Ectodermal cell (in vitro differentiated cells): ENCODE measurements at regions not wholly inside any gene's neighbourhood (a gene's known extent, or its start where the extent isn't known, plus 50 kb on each side); places are given as distances from the start of the nearest gene placed in this dataset.
"Not testable (repeated sequence)": the region's sequence is repeated elsewhere in the genome, so short reads cannot be mapped to it uniquely, and the experiment has no call there.

ENCODE experiments used
- H3K27ac ChIP-seq: 2 replicates; pipeline ENCODE4 v1.7.0; 2013; ENCODE audit warnings: mild to moderate bottlenecking, low read depth, low read length; ENCODE audit not compliant: insufficient read depth, poor library complexity, severe bottlenecking
- H3K27me3 ChIP-seq: 2 replicates; pipeline ENCODE4 v1.7.0; 2013; ENCODE audit warnings: mild to moderate bottlenecking, low read length; ENCODE audit not compliant: insufficient read depth, control insufficient read depth, poor library complexity, severe bottlenecking
- H3K36me3 ChIP-seq: one replicate; pipeline ENCODE4 v1.7.0; 2013; ENCODE audit warnings: low read length; ENCODE audit not compliant: control insufficient read depth, insufficient read depth
- H3K4me1 ChIP-seq: one replicate; pipeline ENCODE4 v1.7.0; 2013; ENCODE audit warnings: low read length; ENCODE audit not compliant: control insufficient read depth, insufficient read depth
- H3K4me3 ChIP-seq: 2 replicates; pipeline ENCODE4 v1.7.0; 2013; ENCODE audit warnings: low read depth, low read length, control low read depth; ENCODE audit not compliant: insufficient read depth
- H3K9me3 ChIP-seq: 2 replicates; pipeline ENCODE4 v1.7.0; 2013; ENCODE audit warnings: mild to moderate bottlenecking, low read length, moderate library complexity; ENCODE audit not compliant: control insufficient read depth
- WGBS, 2 experiments: methylation state at CpG; one replicate each; pipeline ENCODE4 v1.1.7; 2013; ENCODE audit warnings: missing lambda C conversion rate in 2 of 2; 5-methylcytosine and 5-hydroxymethylcytosine counted together

DNA sequence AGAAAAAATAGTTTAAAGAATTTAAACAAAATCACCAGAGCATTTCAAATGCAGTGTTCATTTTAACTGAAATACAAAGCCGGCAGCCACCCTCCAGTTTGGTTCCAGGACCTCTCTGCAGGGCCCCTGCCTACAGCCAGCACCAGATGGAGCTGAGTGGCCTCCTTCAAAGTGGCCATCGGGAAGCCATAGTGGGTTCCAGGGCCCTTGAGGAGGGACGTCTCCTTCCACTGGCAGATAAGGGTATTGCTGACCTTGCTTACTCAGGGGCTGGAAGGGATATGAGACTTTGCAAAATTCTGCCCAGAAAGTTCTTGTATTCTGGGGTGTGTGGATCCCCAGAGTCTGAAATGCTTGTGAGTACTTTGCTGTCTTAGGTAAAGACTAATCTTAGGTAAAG lies 205.2 kb upstream of the APCDD1 start:
- 72 to 80% methylated on average over 3 of the region's 3 CpGs for WGBS, 2 experiments
- no peak overlapping the region for H3K27ac ChIP-seq
- H3K4me3 ChIP-seq = no peak overlapping the region
- H3K36me3 ChIP-seq = no peaks in the 10 kb centered on the region
- H3K4me1 ChIP-seq = peaks cover 5% of the 10 kb centered on the region
- no peaks in the 10 kb centered on the region for H3K9me3 ChIP-seq
- no peaks in the 10 kb centered on the region for H3K27me3 ChIP-seq

DNA sequence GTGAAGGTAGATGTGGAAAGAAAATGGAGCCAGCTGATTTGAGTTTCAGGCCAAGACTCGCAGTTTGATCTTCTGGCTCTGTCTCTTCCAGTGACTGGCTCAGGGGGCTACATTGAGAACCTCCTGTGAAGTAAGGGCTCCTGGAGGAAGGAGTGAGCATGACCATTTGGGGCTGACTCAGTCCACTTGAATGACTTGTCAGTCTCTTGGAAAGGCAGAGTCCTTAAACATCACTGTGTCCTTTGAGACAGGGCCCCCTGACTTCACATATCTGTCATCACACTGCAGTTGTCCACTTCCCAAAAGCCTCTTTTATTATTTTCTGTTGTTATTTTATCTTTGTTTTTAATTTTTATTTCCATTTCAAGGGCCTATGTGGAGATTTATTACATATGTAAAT lies 204.6 kb upstream of the APCDD1 start:
- no peaks in the 10 kb centered on the region for H3K27me3 ChIP-seq
- H3K9me3 ChIP-seq = no peaks in the 10 kb centered on the region
- H3K36me3 ChIP-seq = no peaks in the 10 kb centered on the region
- WGBS, 2 experiments = 96% methylated on average over 1 of the region's 1 CpG
- no peak overlapping the region for H3K27ac ChIP-seq
- peaks cover 5% of the 10 kb centered on the region for H3K4me1 ChIP-seq
- H3K4me3 ChIP-seq = no peak overlapping the region

DNA sequence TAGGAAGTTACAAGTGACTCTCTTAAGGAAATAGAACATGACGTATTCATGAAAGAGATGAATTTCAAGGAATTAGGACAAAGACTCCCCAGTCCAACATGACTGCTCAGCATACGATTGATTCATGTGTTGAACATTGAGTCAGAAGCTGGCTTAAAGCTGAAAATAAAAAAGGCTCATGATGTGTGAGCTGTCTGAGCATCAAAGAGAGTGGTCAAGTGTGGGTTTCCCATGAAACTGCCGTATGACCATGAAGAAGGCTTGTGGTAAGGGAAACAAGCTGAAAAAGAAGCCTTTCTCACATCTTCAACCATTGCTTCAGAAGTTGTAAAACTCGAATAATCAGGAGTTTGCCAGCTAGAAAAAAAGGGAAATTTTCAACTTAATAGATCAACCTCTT lies 201.9 kb upstream of the APCDD1 start:
- Histone ChIP-seq H3K4me1 (peaks cover 4% of the 10 kb centered on the region), H3K36me3 (no peaks in the 10 kb centered on the region), H3K27ac (no peak overlapping the region), H3K9me3 (no peaks in the 10 kb centered on the region), H3K4me3 (no peak overlapping the region), H3K27me3 (no peaks in the 10 kb centered on the region)
- 89 to 92% methylated on average over 3 to 4 of the region's 4 CpGs for WGBS, 2 experiments

DNA sequence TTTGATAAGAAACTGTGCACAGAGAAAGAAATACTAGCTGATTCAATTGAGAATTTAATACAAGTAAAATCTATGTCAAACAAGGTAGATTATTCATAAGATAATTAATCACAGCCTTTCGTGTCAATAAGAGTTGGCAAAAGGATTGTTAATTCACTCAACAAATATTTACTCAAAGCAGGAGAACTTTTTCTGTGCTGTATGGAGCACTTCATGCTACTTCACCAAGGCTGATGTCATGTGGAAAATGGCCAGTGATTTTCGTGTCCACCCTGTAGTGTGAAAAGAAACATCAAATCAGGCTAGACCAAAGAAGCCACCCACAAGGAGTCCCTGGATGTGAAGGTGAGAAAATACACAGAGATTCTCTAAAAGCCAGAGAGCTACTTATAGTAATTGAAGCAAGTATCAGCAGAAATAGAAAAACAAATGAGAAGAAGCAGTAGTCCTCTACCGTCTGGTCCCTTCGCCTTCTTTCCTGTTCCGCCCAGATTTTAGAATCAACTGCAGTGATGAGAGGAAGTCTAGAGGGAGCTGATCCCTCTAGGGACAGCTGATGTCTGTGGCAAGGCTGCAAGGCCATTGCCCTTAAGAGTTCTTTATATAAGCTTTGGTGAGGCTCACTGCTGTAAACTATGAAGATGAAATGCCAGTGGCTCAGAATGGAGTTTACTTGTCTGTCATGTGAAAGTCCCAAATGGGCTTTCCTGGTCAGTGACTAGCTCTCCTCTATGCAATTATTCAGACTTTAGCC lies 201.3 kb upstream of the APCDD1 start:
- H3K9me3 ChIP-seq = no peaks in the 10 kb centered on the region
- H3K36me3 ChIP-seq = no peaks in the 10 kb centered on the region
- H3K27ac ChIP-seq = no peak overlapping the region
- no peak overlapping the region for H3K4me3 ChIP-seq
- H3K4me1 ChIP-seq = no peaks in the 10 kb centered on the region
- H3K27me3 ChIP-seq = no peaks in the 10 kb centered on the region
- WGBS, 2 experiments = 87 to 91% methylated on average over 4 to 5 of the region's 5 CpGs

DNA sequence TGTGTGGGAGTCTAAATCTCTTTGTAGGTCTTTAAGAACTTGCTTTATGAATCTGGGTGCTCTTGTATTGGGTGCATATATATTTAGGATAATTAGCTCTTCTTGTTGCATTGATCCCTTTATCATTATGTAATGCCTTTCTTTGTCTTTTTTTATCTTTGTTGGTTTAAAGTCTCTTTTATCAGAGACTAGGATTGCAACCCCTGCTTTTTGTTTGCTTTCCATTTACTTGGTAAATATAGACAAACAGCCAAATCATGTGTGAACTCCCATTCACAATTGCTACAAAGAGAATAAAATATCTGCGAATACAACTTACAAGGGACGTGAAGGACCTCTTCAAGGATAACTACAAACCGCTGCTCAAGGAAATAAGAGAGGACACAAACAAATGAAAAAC lies 198.2 kb upstream of the APCDD1 start:
- H3K9me3 ChIP-seq, H3K36me3 ChIP-seq, H3K27ac ChIP-seq, H3K4me3 ChIP-seq, H3K27me3 ChIP-seq, H3K4me1 ChIP-seq: not testable (repeated sequence)
- WGBS, 2 experiments = 90 to 92% methylated on average over 3 of the region's 3 CpGs

DNA sequence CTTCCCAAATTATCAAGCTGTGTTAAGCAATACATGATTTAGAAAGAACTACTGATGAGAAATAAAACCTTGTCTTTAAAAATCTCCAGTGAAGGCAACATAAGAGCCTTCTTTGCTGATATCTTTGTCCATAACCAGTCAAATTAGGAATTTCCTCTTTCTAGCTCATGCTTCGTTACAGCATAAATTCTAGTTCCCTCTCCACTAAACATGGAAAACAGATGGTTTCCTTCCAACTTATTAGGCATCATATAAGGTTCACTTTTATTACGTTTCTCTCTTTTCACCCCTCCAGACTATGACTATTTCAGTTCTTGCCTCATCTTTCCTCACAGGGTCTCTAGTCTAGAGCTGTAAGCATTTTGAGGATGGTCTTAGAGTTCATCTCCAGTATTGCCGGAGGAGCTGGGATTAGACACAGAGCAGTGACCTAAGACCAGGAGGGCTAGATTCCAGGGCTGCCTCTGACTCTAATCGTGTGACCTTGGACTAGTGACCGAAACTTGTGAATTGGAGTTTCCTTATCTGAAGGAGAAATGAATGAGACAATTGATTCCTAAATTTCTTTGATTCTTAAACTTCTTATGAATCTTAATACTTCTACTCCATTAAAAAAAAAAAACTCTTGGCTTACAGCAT lies 195.5 kb upstream of the APCDD1 start:
- H3K4me3 ChIP-seq = no peak overlapping the region
- no peak overlapping the region for H3K27ac ChIP-seq
- no peaks in the 10 kb centered on the region for H3K27me3 ChIP-seq
- no peaks in the 10 kb centered on the region for H3K9me3 ChIP-seq
- 89 to 97% methylated on average over 5 of the region's 5 CpGs for WGBS, 2 experiments
- H3K4me1 ChIP-seq = no peaks in the 10 kb centered on the region
- no peaks in the 10 kb centered on the region for H3K36me3 ChIP-seq

DNA sequence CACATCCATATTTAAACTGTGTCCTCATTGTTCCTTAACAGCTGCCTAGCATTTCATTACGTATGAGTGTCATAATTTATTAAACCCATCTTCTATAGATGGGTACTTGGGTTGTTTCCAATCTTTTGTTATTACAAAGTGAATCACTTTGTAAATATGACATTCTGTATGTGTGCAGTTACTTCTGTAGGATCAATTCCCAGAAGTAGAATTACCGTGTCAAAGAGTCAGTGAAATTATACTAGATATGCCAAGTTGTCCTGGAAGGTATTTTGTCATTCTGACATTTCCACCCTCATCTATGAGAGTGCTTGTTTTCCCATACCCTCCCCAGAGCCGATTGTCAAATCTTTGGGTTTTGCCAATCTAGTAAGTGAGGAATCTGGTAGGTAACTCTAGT lies 194.5 kb upstream of the APCDD1 start:
- Histone ChIP-seq H3K4me3 (no peak overlapping the region), H3K4me1 (no peaks in the 10 kb centered on the region), H3K27ac (no peak overlapping the region), H3K9me3 (no peaks in the 10 kb centered on the region), H3K36me3 (no peaks in the 10 kb centered on the region), H3K27me3 (no peaks in the 10 kb centered on the region)
- WGBS, 2 experiments = 87 to 100% methylated on average over 1 to 2 of the region's 3 CpGs

DNA sequence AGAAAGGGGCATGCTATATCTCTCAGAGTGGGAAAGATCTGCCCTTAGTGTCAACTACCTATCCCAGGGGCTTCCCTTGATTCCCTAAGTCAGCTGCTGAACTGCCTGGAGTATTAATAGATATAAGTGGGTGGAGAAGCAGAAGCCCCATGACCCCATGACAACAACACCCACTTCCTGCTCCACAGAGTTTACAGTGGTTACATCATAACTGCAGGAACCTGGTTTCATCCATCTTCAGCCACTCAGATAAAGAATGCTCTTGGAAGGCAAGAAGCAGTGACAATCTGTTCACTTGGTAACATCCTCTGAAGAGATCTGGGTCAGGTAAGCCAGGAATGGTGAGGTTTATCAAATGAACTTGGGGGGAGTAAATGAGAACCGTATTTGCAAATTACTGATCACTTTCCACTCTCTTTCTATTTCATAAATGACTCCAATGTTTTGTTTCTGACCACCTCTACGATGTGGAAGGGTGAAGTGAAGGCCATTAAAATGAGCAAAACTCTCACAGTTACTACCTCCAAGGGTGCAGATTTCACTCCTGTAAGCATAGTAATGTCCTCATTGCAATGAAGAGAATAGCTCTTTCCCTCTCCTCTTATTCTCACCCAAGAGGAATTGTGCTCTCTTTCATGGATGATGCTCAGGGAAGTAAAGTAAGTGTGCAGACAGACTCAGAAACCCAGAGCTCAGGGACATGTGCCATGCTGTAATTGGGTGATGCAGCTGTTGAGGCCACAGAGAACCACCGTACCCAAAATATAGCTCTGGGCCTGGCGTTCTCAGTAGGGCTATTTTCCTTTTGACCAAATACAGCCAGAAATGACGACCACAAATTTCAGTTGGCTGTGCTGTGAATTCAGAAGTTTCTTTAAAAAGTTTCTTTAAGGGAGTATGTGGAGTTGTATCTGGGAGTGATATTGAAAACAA lies 192.8 kb upstream of the APCDD1 start:
- Histone ChIP-seq H3K27me3 (no peaks in the 10 kb centered on the region), H3K4me3 (no peak overlapping the region), H3K27ac (no peak overlapping the region), H3K9me3 (no peaks in the 10 kb centered on the region), H3K4me1 (no peaks in the 10 kb centered on the region), H3K36me3 (no peaks in the 10 kb centered on the region)
- WGBS, 2 experiments = 93 to 95% methylated on average over 4 to 5 of the region's 5 CpGs

DNA sequence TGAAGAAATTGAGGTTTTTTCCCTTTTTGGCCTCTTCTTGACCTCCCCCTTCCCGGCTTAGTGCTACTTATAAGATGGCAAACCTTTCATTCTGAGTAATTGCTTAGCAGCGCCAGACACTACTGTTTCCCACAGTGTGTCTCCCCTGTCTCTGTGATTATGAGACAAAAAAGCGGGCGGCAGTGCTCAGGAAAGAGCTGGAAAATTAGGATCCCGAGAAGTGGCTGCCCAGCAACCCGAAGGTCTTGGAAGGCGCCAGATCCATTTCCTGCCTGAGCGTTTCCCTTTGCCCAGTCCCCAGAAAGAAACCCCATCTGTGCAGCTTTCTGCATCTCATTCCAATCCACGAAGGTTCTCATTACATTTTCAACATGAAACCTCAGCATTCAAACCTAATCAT lies 191.9 kb upstream of the APCDD1 start:
- no peak overlapping the region for H3K27ac ChIP-seq
- H3K9me3 ChIP-seq = no peaks in the 10 kb centered on the region
- H3K27me3 ChIP-seq = no peaks in the 10 kb centered on the region
- WGBS, 2 experiments = 94 to 96% methylated on average over 9 of the region's 9 CpGs
- H3K36me3 ChIP-seq = no peaks in the 10 kb centered on the region
- H3K4me3 ChIP-seq = no peak overlapping the region
- H3K4me1 ChIP-seq = no peaks in the 10 kb centered on the region

DNA sequence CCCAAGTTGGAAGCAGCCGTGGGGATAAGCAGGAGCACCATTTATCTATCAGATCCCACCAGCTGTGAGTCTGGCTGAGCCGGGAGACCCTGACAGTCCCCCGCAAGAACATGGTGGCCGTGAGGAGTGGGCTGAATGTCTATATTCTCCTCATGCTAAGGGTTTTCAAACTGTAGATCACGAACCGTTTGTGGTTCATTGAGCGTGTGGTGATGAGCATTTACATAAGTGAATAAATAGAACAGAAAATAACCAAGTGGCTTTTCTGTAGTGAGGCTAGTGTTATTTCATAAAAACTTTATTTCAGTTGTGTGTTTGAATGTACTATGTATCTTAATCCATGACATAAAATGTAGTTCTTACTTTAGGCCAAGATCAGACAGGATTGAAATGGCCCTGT lies 190.2 kb upstream of the APCDD1 start:
- no peaks in the 10 kb centered on the region for H3K4me1 ChIP-seq
- H3K9me3 ChIP-seq = no peaks in the 10 kb centered on the region
- H3K36me3 ChIP-seq = no peaks in the 10 kb centered on the region
- H3K27ac ChIP-seq = no peak overlapping the region
- 91 to 95% methylated on average over 7 of the region's 7 CpGs for WGBS, 2 experiments
- H3K4me3 ChIP-seq = no peak overlapping the region
- H3K27me3 ChIP-seq = no peaks in the 10 kb centered on the region
